IPS DF 6.9 (cell line): ENCODE measurements at regions not wholly inside any gene's neighbourhood (a gene's known extent, or its start where the extent isn't known, plus 50 kb on each side); places are given as distances from the start of the nearest gene placed in this dataset.

ENCODE experiments used
- DNase-seq: peaks from one replicate; pipeline ENCODE4 v3.0.0-alpha.2; 2013; ENCODE audit warnings: low read depth, low spot score
- H3K27ac ChIP-seq: one replicate; pipeline ENCODE4 v1.5.1; 2013; ENCODE audit warnings: low read length, control low read depth
- H3K27me3 ChIP-seq: 2 replicates; pipeline ENCODE4 v1.6.1; 2013; ENCODE audit warnings: mild to moderate bottlenecking, low read length; ENCODE audit not compliant: control insufficient read depth, insufficient read depth
- H3K36me3 ChIP-seq: 2 replicates; pipeline ENCODE4 v1.6.1; 2013; ENCODE audit warnings: low read length; ENCODE audit not compliant: control insufficient read depth, insufficient read depth
- H3K4me1 ChIP-seq: 2 replicates; pipeline ENCODE4 v1.6.1; 2013; ENCODE audit warnings: low read length; ENCODE audit not compliant: control insufficient read depth, insufficient read depth
- H3K4me3 ChIP-seq: 2 replicates; pipeline ENCODE4 v1.5.1; 2013; ENCODE audit warnings: mild to moderate bottlenecking, low read length
- H3K9me3 ChIP-seq: 2 replicates; pipeline ENCODE4 v1.6.1; 2013; ENCODE audit warnings: low read length, inconsistent platforms; ENCODE audit not compliant: control insufficient read depth, insufficient read depth
- WGBS: extraction: QIAGEN DNeasy Blood & Tissue Kit; methylation state at CpG from one replicate; pipeline ENCODE4 v1.1.7; 2013; ENCODE audit warnings: mixed read lengths, missing lambda C conversion rate; ENCODE audit not compliant: insufficient read length, insufficient coverage; 5-methylcytosine and 5-hydroxymethylcytosine counted together

DNA sequence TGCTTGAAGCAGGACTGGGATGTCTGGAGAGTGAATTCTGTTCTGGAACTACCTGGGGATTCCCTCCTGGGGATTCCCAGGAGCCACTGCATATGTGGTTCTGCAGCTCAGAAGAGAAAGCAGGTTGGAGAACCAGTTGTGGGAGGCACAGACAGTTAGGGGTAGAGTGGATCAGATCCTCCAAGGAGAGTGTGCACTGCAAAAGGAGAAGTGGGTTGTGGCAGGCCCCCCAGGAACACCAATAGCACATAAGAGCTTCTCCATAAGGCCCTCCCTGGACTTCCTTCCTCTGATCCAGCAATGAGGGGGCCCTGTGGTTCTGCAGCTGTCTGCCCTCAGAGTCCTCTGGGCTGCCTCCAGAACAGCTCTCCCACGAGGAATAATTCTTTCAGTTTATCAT lies 369.2 kb upstream of the CNR1 start:
- no peaks in the 10 kb centered on the region for H3K27me3 ChIP-seq
- H3K4me3 ChIP-seq, result no peak overlapping the region
- no peak overlapping the region for H3K27ac ChIP-seq
- H3K36me3 ChIP-seq, result no peaks in the 10 kb centered on the region
- no CpG with 5 or more reads among the region's 1 CpG for WGBS
- no peak for DNase-seq
- H3K9me3 ChIP-seq, result no peaks in the 10 kb centered on the region
- no peaks in the 10 kb centered on the region for H3K4me1 ChIP-seq

DNA sequence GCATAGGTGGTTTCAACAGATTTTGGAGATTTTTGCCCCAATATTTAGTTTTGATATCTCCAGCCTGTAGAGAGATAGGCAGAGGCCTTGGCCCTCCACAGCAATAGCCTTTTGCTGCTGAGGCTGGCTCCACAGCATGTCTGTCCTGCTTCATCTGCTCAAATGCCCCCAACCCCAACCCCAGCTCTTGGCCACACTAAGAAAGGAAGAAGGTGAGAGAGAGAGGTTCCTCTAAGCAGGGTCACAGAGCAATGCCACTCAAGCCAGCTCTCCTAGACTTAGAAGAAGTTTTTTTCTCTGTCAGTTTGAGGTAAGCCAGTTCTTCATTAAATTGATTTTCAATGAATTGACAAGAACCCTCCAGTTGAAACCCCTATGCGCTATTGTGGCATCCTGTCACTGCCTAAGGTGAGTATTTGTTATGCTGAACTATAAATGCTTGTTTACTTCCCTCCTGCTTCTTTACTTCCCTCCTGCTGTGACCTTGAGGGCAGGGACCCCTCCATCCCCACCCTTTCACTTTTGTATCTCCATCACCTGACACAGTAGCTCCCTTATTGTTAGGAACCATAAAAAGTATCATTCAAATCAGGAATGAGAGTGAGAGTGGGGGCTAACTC lies 366.2 kb upstream of the CNR1 start:
- Histone ChIP-seq H3K36me3 (no peaks in the 10 kb centered on the region), H3K27me3 (no peaks in the 10 kb centered on the region), H3K27ac (no peak overlapping the region), H3K9me3 (no peaks in the 10 kb centered on the region), H3K4me1 (no peaks in the 10 kb centered on the region), H3K4me3 (no peak overlapping the region)
- DNase-seq, result no peak
- WGBS, result no CpG with 5 or more reads among the region's 1 CpG

DNA sequence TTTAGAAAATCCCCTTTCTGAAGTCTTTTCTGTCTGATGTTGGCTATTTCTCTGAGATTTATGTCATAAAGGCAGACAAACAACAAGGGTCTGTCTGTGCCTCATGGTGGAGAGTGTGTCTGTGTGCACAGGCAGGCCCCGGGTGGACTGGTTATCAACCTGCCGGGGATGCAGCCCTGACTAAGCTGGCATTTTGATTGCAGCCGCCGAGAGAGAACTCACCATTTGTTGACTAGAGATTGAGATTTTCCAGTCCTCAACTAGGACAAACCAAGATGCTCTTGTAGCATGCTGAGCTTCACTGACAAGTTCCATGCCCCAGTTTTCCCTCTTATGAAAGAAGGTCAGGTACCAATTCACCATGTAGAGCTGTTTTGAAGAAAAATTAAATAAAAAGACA lies 363.6 kb upstream of the CNR1 start:
- WGBS, result no CpG with 5 or more reads among the region's 4 CpGs
- Histone ChIP-seq H3K4me1 (no peaks in the 10 kb centered on the region), H3K36me3 (no peaks in the 10 kb centered on the region), H3K27ac (no peak overlapping the region), H3K9me3 (no peaks in the 10 kb centered on the region), H3K4me3 (no peak overlapping the region), H3K27me3 (no peaks in the 10 kb centered on the region)
- DNase-seq, result no peak

DNA sequence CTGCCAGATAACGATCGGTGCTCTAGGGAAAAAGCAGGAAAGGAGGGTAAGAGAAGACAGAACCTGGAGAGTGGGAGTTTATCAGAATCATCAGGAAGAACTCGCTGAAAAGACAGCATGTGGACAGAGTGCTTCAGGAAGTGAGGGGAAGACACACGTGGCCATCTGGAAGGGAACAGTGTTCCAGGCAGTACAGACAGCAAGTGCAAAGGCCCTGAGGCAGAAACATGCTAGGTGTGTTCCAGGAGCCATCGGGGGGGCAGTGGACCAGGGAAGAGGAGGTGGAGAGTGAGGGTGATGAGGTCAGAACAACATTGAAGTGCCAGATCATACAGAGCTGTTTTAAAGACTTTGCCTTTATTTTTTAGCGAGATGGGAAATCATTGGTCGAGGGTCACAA lies 354.3 kb upstream of the CNR1 start:
- WGBS, result no CpG with 5 or more reads among the region's 7 CpGs
- Histone ChIP-seq H3K9me3 (no peaks in the 10 kb centered on the region), H3K27ac (no peak overlapping the region)

GRCh38 chr6:88520017-88520338 lies 353.8 kb upstream of the CNR1 start:
- Histone ChIP-seq H3K27ac (no peak overlapping the region), H3K36me3 (no peaks in the 10 kb centered on the region), H3K27me3 (no peaks in the 10 kb centered on the region), H3K9me3 (no peaks in the 10 kb centered on the region), H3K4me3 (no peak overlapping the region), H3K4me1 (no peaks in the 10 kb centered on the region)
- no peak for DNase-seq

More for the DNA sequence above, 354.3 kb upstream of the CNR1 start:
- Histone ChIP-seq H3K27me3 (no peaks in the 10 kb centered on the region), H3K36me3 (no peaks in the 10 kb centered on the region), H3K4me3 (no peak overlapping the region), H3K4me1 (no peaks in the 10 kb centered on the region)
- DNase-seq, result no peak

GRCh38 chr6:88519301-88520016 lies 353.3 kb upstream of the CNR1 start:
- Histone ChIP-seq H3K9me3 (no peaks in the 10 kb centered on the region), H3K27ac (no peak overlapping the region), H3K36me3 (no peaks in the 10 kb centered on the region), H3K4me1 (no peaks in the 10 kb centered on the region), H3K4me3 (no peak overlapping the region), H3K27me3 (no peaks in the 10 kb centered on the region)
- DNase-seq, result no peak
- WGBS, result no CpG with 5 or more reads among the region's 10 CpGs

GRCh38 chr6:88517737-88518136 lies 351.6 kb upstream of the CNR1 start:
- Histone ChIP-seq H3K27me3 (no peaks in the 10 kb centered on the region), H3K36me3 (no peaks in the 10 kb centered on the region), H3K27ac (no peak overlapping the region), H3K9me3 (no peaks in the 10 kb centered on the region), H3K4me3 (no peak overlapping the region), H3K4me1 (no peaks in the 10 kb centered on the region)
- DNase-seq, result no peak
- WGBS, result no CpG with 5 or more reads among the region's 3 CpGs

GRCh38 chr6:88513920-88514319 lies 347.8 kb upstream of the CNR1 start:
- no peak overlapping the region for H3K27ac ChIP-seq
- DNase-seq, result no peak
- no peak overlapping the region for H3K4me3 ChIP-seq
- H3K36me3 ChIP-seq, result no peaks in the 10 kb centered on the region
- H3K9me3 ChIP-seq, result no peaks in the 10 kb centered on the region
- H3K4me1 ChIP-seq, result no peaks in the 10 kb centered on the region
- no peaks in the 10 kb centered on the region for H3K27me3 ChIP-seq
- WGBS, result no CpG with 5 or more reads among the region's 4 CpGs

- no peak for DNase-seq
- Histone ChIP-seq H3K4me1 (no peaks in the 10 kb centered on the region), H3K27me3 (no peaks in the 10 kb centered on the region), H3K4me3 (no peak overlapping the region), H3K9me3 (no peaks in the 10 kb centered on the region), H3K36me3 (no peaks in the 10 kb centered on the region), H3K27ac (no peak overlapping the region)
These were observed 347.3 kb upstream of the CNR1 start for GRCh38 chr6:88513471-88513870.

- Histone ChIP-seq H3K4me3 (no peak overlapping the region), H3K36me3 (no peaks in the 10 kb centered on the region), H3K27me3 (no peaks in the 10 kb centered on the region), H3K9me3 (no peaks in the 10 kb centered on the region), H3K4me1 (no peaks in the 10 kb centered on the region), H3K27ac (no peak overlapping the region)
- no CpG with 5 or more reads among the region's 1 CpG for WGBS
- DNase-seq, result no peak
These were observed 346.8 kb upstream of the CNR1 start for GRCh38 chr6:88512951-88513350.

GRCh38 chr6:88502391-88502790 lies 336.2 kb upstream of the CNR1 start:
- Histone ChIP-seq H3K27ac (no peak overlapping the region), H3K9me3 (no peaks in the 10 kb centered on the region), H3K36me3 (no peaks in the 10 kb centered on the region), H3K4me1 (no peaks in the 10 kb centered on the region), H3K4me3 (no peak overlapping the region), H3K27me3 (no peaks in the 10 kb centered on the region; the same call in 1 of the 2 replicates)
- no peak for DNase-seq
- WGBS, result no CpG with 5 or more reads among the region's 3 CpGs
